Heart left ventricle (tissue), 13 donors: ENCODE measurements at regions not wholly inside any gene's neighbourhood (a gene's known extent, or its start where the extent isn't known, plus 50 kb on each side); places are given as distances from the start of the nearest gene placed in this dataset.
"Not testable (repeated sequence)": the region's sequence is repeated elsewhere in the genome, so short reads cannot be mapped to it uniquely, and the experiment has no call there.

ENCODE experiments used
- POLR2A ChIP-seq, 2 donors: fragments of 450-650 bp; IDR thresholded peaks; one replicate each; pipeline ENCODE4 v1.6.1; 2017; ENCODE audit warnings: antibody characterized with exemption in 2 of 2, mild to moderate bottlenecking in 2 of 2, moderate library complexity in 2 of 2
- TF ChIP-seq, protein P1 (sequence below), 12 donors: fragments of 200-600 bp; sonication (generic) in 4 of 12; IDR thresholded peaks; one replicate each; pipeline versions ENCODE4 v1.5.0 to v1.8.0; 2018 to 2022; ENCODE audit warnings: antibody characterized with exemption in 12 of 12, mild to moderate bottlenecking in 5 of 12
- donor health status: ischemic (EF 13 %, LVEDD 7.1; RV severe dilation, severe dysfunction).
- donor health status: DM: no; HTN: yes; CAD: no.
- donor health status: DM: no; HTN: no; CAD: no.
- donor health status: ischemic (EF 25% LVEDD 6.9; RV normal size, moderate dysfunction).
- donor health status: ischemic (EF 25% LVEDD 5.7; RV mildly dilated, moderate dysfunction).
- donor health status: ischemic (EF 35%, LVEDD 5.7; RV mildly dilated, moderate dysfunction).
- donor health status: nonischemic (EF 11% LVEDD 7.7; RV severe dilation, severe dysfunction).
- donor health status: DM: yes; HTN: yes; CAD: no.
- donor health status: PGD.
- donor health status: ischemic (EF 29% LVEDD 5.4; RV normal size, mild dysfunction).
- donor health status: nonischemic (EF 23%, LVEDD 6.1; RV moderate dilation, normal function).

DNA sequence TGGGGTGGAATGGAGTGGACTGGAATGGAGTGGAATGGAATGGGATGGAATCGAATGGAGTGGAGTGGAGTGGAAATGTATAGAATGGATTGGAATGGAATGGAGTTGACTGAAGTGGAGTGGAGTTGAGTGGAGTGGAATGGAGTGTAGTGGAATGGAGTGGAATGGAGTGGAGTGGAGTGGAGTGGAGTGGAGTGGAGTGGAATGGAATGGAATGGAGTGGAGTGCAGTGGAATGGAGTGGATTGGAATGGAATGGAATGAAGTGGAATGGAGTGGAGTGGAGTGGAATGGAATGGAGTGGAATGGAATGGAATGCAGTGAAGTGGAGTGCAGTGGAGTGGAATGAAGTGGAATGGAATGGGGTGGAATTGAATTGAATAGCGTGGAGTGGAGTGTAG lies 353.3 kb upstream of the WSB1 start:
- TF ChIP-seq POLR2A (IDR thresholded peaks at IDR 0.05): not testable (repeated sequence)
- TF ChIP-seq, protein P1, sequence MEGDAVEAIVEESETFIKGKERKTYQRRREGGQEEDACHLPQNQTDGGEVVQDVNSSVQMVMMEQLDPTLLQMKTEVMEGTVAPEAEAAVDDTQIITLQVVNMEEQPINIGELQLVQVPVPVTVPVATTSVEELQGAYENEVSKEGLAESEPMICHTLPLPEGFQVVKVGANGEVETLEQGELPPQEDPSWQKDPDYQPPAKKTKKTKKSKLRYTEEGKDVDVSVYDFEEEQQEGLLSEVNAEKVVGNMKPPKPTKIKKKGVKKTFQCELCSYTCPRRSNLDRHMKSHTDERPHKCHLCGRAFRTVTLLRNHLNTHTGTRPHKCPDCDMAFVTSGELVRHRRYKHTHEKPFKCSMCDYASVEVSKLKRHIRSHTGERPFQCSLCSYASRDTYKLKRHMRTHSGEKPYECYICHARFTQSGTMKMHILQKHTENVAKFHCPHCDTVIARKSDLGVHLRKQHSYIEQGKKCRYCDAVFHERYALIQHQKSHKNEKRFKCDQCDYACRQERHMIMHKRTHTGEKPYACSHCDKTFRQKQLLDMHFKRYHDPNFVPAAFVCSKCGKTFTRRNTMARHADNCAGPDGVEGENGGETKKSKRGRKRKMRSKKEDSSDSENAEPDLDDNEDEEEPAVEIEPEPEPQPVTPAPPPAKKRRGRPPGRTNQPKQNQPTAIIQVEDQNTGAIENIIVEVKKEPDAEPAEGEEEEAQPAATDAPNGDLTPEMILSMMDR (IDR thresholded peaks at IDR 0.05): not testable (repeated sequence)
